VCaP (cell line): ENCODE measurements at regions not wholly inside any gene's neighbourhood (a gene's known extent, or its start where the extent isn't known, plus 50 kb on each side); places are given as distances from the start of the nearest gene placed in this dataset.

Experiments
- H3K27ac ChIP-seq: fragments of 450-650 bp; 2 replicates; pipeline ENCODE4 v1.5.1; 2017
- TF ChIP-seq, protein P1 (sequence below): fragments of 450-650 bp; conservative IDR thresholded peaks from 2 replicates; pipeline ENCODE4 v1.5.1; 2017; ENCODE audit warnings: mild to moderate bottlenecking, moderate library complexity

DNA sequence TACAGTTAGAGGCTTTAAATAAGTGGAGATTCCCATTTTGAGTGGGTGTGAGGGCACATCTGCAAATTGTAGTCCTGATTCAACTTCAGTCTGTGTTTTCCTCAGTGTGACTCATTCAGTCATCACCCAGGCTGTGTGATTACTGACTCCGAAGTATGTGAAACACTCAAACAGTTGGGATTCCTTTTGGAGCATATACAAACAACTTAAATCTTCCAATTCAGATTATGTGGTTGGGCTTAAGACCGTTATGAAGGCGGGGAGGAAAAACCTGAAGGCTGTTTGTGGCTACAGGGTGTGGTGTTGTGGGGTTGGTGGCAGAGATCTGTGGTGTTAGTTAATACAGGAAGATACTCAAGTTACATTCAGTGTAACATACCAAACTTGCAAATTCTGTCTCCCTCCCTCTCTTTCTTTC lies 259.7 kb upstream of the FERD3L start:
- TF ChIP-seq, protein P1, sequence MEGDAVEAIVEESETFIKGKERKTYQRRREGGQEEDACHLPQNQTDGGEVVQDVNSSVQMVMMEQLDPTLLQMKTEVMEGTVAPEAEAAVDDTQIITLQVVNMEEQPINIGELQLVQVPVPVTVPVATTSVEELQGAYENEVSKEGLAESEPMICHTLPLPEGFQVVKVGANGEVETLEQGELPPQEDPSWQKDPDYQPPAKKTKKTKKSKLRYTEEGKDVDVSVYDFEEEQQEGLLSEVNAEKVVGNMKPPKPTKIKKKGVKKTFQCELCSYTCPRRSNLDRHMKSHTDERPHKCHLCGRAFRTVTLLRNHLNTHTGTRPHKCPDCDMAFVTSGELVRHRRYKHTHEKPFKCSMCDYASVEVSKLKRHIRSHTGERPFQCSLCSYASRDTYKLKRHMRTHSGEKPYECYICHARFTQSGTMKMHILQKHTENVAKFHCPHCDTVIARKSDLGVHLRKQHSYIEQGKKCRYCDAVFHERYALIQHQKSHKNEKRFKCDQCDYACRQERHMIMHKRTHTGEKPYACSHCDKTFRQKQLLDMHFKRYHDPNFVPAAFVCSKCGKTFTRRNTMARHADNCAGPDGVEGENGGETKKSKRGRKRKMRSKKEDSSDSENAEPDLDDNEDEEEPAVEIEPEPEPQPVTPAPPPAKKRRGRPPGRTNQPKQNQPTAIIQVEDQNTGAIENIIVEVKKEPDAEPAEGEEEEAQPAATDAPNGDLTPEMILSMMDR = no peak

DNA sequence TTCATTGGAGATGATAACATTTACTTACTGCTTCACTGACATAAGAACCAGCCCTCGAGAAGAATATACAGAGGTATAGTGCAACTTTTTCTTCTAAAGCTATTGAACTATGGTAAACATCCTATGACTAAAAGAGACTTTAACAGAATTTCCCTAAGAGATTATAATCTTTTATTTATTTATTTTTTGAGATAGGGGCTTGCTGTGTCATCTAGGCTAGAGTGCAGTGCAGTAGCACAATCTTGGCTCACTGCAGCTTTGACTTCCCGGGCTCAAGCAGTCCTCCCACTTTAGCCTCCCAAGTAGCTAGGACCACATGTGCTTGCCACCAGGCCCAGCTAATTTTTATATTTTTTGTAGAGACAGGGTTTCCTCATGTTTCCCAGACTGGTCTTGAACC lies 258.5 kb upstream of the FERD3L start:
- H3K27ac ChIP-seq = no peak overlapping the region
- TF ChIP-seq, protein P1 = no peak

More for the DNA sequence above, 259.7 kb upstream of the FERD3L start:
- H3K27ac ChIP-seq = no peak overlapping the region

DNA sequence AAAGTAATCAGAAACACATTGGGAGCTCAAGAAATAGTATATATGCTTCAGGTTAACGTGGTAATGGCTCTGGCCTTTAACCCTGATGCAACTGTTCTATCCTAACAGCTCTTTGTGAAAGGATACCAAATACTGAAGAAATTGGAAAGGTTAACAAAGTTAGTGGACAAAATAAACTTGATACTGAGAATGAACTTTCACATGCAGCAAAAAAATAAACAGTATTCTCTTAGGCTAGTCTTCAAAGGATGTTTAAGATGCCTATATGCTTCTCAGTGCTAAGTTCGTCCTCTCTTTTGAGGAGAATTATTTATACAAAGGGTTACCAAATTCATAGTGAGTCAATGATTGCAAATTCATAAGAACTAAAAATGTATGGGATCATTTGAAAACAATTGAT lies 256.2 kb upstream of the FERD3L start:
- no peak overlapping the region for H3K27ac ChIP-seq
- TF ChIP-seq, protein P1 = no peak

DNA sequence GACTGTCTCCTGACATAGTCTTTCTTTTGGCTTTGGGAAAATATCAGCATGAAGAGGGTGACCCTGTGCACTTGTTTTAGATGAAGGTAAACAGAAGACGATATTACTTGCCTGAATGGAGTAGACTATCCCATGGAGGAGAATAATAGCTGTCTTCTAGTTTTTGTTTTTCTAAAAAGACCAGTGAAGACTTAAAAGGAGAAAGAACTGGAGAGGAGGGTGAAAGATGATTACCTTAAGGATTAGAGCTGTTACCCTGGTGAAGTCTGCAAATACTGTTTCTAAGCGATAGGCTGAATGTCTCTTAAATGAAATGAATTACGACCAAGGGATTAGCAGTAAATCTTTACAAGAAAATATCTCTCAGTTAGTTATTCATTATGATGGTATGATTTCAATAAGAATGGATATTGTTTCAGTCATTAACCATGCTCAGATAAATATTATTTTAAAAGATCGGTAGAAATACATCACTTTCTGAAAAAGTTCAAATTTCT lies 255.6 kb upstream of the FERD3L start:
- TF ChIP-seq, protein P1 = no peak
- H3K27ac ChIP-seq = no peak overlapping the region

DNA sequence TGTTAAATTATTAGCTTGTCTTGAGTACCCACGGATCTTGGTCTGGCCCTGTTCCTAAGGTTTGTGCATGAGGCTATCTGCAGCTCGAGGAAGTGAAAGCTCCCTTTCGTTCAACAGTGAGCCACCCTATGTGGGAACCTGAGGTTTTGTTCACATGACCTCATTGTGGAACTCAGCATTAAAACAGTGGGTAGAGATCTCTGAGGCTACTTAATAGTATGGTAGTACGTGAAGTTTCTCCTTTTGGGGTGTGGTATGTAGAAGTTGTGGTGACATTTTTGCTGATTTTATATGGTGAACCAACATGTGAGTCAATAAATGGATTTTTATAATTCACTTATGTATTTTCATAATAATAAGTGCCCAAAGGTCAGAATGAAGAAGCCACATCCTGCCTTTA lies 252.7 kb upstream of the FERD3L start:
- TF ChIP-seq, protein P1 = no peak
- no peak overlapping the region for H3K27ac ChIP-seq

DNA sequence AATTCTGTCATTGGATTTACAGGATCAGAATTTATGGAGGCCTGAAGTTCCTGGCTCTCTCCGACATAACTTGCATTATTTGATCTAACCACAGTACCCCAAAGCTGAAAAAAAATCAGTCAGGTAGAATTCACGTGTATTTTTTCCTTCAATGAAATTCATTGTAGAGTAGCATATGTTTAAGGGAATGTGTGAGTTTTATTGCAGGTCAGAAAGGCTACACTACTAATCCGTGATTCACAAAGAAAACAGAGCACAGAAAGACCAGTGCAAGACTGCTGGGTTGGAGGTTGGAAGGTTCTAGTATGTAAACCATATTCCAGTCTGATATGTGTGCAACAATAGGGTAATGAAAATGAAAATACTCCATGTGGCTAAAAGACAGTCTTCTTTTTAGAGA lies 247.0 kb upstream of the FERD3L start:
- H3K27ac ChIP-seq = no peak overlapping the region
- TF ChIP-seq, protein P1 = no peak

DNA sequence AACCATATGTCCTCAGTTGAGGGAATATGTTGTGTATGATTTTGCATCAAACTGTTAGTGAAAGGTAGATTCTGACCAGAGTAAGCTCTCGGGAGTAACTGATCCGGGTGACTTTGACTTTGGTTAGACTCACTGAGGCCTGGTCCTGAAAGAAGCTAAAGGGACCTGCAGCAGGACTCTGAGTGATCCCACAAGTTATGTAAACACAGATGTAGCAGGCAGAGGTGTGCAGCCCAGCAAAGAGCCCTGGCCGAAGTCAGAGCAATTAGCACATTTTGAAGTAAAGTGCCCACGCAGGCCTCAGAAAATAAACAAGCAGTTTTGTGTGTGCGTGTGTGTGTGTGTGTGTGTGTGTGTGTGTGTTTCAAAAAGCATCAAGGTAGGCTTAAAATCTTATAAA lies 245.6 kb upstream of the FERD3L start:
- no peak overlapping the region for H3K27ac ChIP-seq
- TF ChIP-seq, protein P1 = no peak
